Sigmoid colon (tissue), 6 donors: ENCODE measurements at regions not wholly inside any gene's neighbourhood (a gene's known extent, or its start where the extent isn't known, plus 50 kb on each side); places are given as distances from the start of the nearest gene placed in this dataset.

Source experiments
- DNase-seq: peaks from one replicate; pipeline ENCODE4 v3.0.0-alpha.2; 2019
- H3K27ac ChIP-seq, 4 donors: fragments of 200-600 bp; sonication (generic); one replicate each; pipeline ENCODE4 v1.5.1; 2016 to 2019; ENCODE audit warnings: mild to moderate bottlenecking in 1 of 4
- H3K27me3 ChIP-seq, 3 donors: fragments of 200-600 bp; sonication (generic); one replicate each; pipeline ENCODE4 v1.5.1; 2019; ENCODE audit warnings: mild to moderate bottlenecking in 1 of 3
- H3K36me3 ChIP-seq, 4 donors: fragments of 200-600 bp; sonication (generic); one replicate each; pipeline ENCODE4 v1.5.1; 2016 to 2019
- H3K4me1 ChIP-seq, 4 donors: fragments of 200-600 bp; sonication (generic); one replicate each; pipeline ENCODE4 v1.5.1; 2017 to 2019
- H3K4me3 ChIP-seq, 4 donors: fragments of 200-600 bp; sonication (generic); one replicate each; pipeline ENCODE4 v1.5.1; 2017 to 2019; ENCODE audit warnings: mild to moderate bottlenecking in 2 of 4, moderate library complexity in 1 of 4
- H3K9me3 ChIP-seq, 4 donors: fragments of 200-600 bp in 3 of 4; sonication (generic) in 3 of 4; one replicate each; pipeline versions ENCODE4 v1.5.1 to v1.6.1; 2013 to 2019
- CTCF ChIP-seq, 4 experiments: fragments of 450-650 bp in 3 of 4; fragments of 200-600 bp in 1 of 4; IDR thresholded peaks; one replicate each; pipeline ENCODE4 v1.5.1; 2016 to 2019; ENCODE audit warnings: antibody characterized with exemption in 4 of 4, mild to moderate bottlenecking in 3 of 4, moderate library complexity in 2 of 4
- EP300 ChIP-seq, 4 donors: sonication (generic); formaldehyde crosslinking; IDR thresholded peaks; one replicate each; pipeline ENCODE4 v1.6.1; 2017; ENCODE audit warnings: antibody characterized with exemption in 4 of 4
- POLR2A ChIP-seq, 2 donors: fragments of 450-650 bp; IDR thresholded peaks; one replicate each; pipeline ENCODE4 v1.6.1; 2016; ENCODE audit warnings: antibody characterized with exemption in 2 of 2, mild to moderate bottlenecking in 2 of 2, moderate library complexity in 2 of 2
- POLR2AphosphoS5 ChIP-seq, 4 donors: sonication (generic); formaldehyde crosslinking; IDR thresholded peaks; one replicate each; pipeline ENCODE4 v1.6.1; 2017; ENCODE audit warnings: antibody characterized with exemption in 4 of 4
- WGBS, 2 donors: extraction: QIAGEN DNeasy Blood & Tissue Kit; methylation state at CpG; one replicate each; pipeline ENCODE4 v1.1.7; 2013; 5-methylcytosine and 5-hydroxymethylcytosine counted together
- intact Hi-C: fragments of 100-400 bp; cut with DNase I; formaldehyde crosslinking; loops from one replicate; pipeline ENCODE4 v1.15.1; 2023
- donor health status: healthy with polysubstance abuse.
- donor health status: healthy.

GRCh38 chr3:73773233-73773632 is 148.5 kb upstream of the PDZRN3 start:
- TF ChIP-seq CTCF (IDR thresholded peaks at IDR 0.05), result no peak
- no peak for TF ChIP-seq POLR2A (IDR thresholded peaks at IDR 0.05)
- TF ChIP-seq EP300 (IDR thresholded peaks at IDR 0.05), result no peak
- TF ChIP-seq POLR2AphosphoS5 (IDR thresholded peaks at IDR 0.05), result no peak
- no peaks in the 10 kb centered on the region for H3K27me3 ChIP-seq
- no peaks in the 10 kb centered on the region for H3K9me3 ChIP-seq
- peaks cover 0 to 21% (median 12%) of the 10 kb centered on the region in 4 donors for H3K4me1 ChIP-seq
- H3K36me3 ChIP-seq, result no peaks in the 10 kb centered on the region
- no peak overlapping the region for H3K4me3 ChIP-seq
- WGBS, 2 donors, result 77 to 80% methylated on average over 1 of the region's 1 CpG
- intact Hi-C loops, result no loop called here
- H3K27ac ChIP-seq, result no peak overlapping the region
- no peak for DNase-seq

GRCh38 chr3:73772076-73772886 is 147.5 kb upstream of the PDZRN3 start:
- Histone ChIP-seq H3K9me3 (no peaks in the 10 kb centered on the region), H3K27me3 (no peaks in the 10 kb centered on the region), H3K27ac (no peak overlapping the region), H3K36me3 (no peaks in the 10 kb centered on the region), H3K4me3 (no peak overlapping the region), H3K4me1 (peaks cover 0 to 25% (median 12%) of the 10 kb centered on the region in 4 donors)
- TF ChIP-seq EP300 (IDR thresholded peaks at IDR 0.05), result no peak
- TF ChIP-seq CTCF (IDR thresholded peaks at IDR 0.05), result no peak
- no peak for TF ChIP-seq POLR2AphosphoS5 (IDR thresholded peaks at IDR 0.05)
- TF ChIP-seq POLR2A (IDR thresholded peaks at IDR 0.05), result no peak
- DNase-seq, result no peak
- intact Hi-C loops, result no loop called here
- WGBS, 2 donors, result 82 to 92% methylated on average over 3 of the region's 3 CpGs

- Histone ChIP-seq H3K27ac (no peak overlapping the region), H3K36me3 (no peaks in the 10 kb centered on the region), H3K9me3 (peaks cover 0 to 2% (median 0%) of the 10 kb centered on the region in 4 donors), H3K27me3 (no peaks in the 10 kb centered on the region), H3K4me3 (no peak overlapping the region), H3K4me1 (peaks cover 0 to 29% (median 11%) of the 10 kb centered on the region in 4 donors)
- DNase-seq, result no peak
- intact Hi-C loops, result no loop called here
- TF ChIP-seq POLR2AphosphoS5 (IDR thresholded peaks at IDR 0.05) (no peak), EP300 (IDR thresholded peaks at IDR 0.05) (no peak), POLR2A (IDR thresholded peaks at IDR 0.05) (no peak), CTCF (IDR thresholded peaks at IDR 0.05) (no peak)
- 79 to 85% methylated on average over 5 of the region's 5 CpGs for WGBS, 2 donors
Measured at GRCh38 chr3:73768524-73769308, 144.0 kb upstream of the PDZRN3 start.

DNA sequence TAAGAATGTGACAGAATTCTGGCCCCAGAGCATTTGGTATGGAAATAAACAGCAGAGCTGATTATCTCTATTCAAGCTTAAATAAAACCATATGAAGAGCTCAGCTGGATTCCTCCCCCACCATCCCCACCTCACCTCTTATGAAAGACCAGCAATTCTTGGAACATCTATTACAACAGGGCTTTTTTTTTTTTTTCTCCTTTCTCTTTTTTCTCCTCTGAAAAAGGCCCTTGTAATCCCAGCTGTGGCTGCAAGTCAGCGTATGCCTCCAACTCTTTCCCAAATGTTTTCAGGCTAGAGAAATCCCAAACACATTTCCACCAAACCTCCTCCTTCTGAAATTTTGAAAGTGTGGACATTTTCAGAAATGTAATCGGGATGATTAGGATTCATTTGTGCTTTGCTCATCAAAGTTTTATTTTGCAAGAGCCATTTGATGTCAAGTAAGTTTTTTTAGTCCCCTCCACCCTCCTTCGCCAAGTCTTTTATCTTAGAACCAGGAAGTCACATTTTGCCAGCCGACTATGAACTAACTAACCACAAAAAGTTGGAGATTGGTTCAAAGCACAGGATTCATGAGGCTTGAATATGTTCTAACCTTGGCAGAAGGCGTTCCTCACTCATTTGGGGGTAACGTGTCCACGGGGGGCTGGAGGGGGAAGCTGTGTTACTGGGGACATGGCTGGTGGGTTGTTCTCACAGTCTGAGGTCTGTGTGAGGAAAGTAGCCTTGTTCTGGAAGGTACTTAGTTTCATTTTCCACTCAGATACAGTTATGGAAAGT is 142.0 kb upstream of the PDZRN3 start:
- TF ChIP-seq POLR2A (IDR thresholded peaks at IDR 0.05), result no peak
- no peak for TF ChIP-seq CTCF (IDR thresholded peaks at IDR 0.05)
- no peak for TF ChIP-seq EP300 (IDR thresholded peaks at IDR 0.05)
- TF ChIP-seq POLR2AphosphoS5 (IDR thresholded peaks at IDR 0.05), result no peak
- intact Hi-C loops, result no loop called here
- DNase-seq, result peak; percentile 66
- Histone ChIP-seq H3K27ac (peak overlapping the region; percentile 48 to 76 (median 64)), H3K27me3 (no peaks in the 10 kb centered on the region), H3K36me3 (no peaks in the 10 kb centered on the region), H3K4me3 (peak overlapping the region in 3 of 4 donors; percentile 3 to 26 (median 24)), H3K4me1 (peaks cover 0 to 16% (median 3%) of the 10 kb centered on the region in 4 donors), H3K9me3 (peaks cover 0 to 2% (median 0%) of the 10 kb centered on the region in 4 donors)
- WGBS, 2 donors, result 44 to 53% methylated on average over 7 of the region's 7 CpGs
